ENCODE measurements at regions not wholly inside any gene's neighbourhood (a gene's known extent, or its start where the extent isn't known, plus 50 kb on each side); places are given as distances from the start of the nearest gene placed in this dataset.
"Not testable (repeated sequence)": the region's sequence is repeated elsewhere in the genome, so short reads cannot be mapped to it uniquely, and the experiment has no call there.

DNA sequence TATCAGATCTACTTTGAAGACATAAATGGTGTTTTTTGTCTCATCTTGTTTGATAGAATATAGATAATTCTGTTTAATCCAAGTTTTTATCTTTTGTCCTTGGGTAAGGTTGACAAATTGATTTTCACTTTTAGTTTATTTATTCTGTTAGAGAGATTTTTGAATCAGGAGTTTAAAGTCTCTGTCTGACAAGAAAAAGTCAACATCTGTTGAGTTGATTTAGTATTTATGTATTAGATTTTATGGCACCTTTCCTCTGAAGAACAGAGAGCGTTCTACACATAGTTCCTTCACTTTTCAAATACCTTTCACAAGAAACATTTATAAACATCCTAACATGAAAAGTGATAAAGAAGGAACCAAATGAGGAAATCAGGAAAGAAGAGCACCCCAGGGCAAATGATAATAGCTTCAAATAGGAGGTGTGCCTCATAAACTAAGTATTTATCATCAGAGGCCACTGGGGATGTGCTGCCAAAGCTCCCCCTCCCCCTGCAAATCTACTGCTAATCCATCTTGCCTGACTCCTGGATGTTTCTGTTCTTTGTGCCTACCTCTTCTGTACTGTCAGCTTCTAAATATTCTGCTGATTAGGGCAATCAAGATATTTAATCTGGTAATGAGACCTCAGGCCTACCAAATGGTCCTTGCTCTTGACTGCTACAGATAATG is 457.7 kb upstream of the CHD1 start:
- FAIRE-seq, result no peak
- DNase-seq (ENCODE audit: insufficient read length), result no peak
- TF ChIP-seq POLR2A (IDR thresholded peaks at IDR 0.05; ENCODE audit: low read depth, low read length) (no peak), TAF1 (IDR thresholded peaks at IDR 0.05; ENCODE audit: borderline replicate concordance, low read depth, low read length) (no peak), POLR2AphosphoS5 (IDR thresholded peaks at IDR 0.05; ENCODE audit: low read depth, low read length) (no peak)

DNA sequence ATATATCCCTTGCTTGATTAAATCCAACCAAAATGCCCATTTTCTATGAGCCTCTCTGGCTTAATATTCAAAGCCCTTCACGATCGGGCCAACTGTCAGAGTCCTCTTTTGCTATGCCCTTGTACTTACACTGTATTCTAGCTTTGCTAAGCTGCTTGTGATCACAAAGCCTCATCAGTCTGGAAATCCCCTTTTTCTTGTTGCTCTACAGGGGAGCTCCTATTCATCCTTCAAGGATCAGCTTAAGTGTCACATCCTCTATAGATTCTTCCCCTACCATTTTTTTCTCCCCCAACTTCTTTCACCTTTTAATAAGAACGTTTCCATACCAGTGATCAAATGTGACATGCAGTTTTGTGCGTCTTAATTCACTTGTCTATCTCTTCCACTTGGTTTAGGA is 450.4 kb upstream of the CHD1 start:
- FAIRE-seq, result no peak
- TF ChIP-seq POLR2A (IDR thresholded peaks at IDR 0.05; ENCODE audit: low read depth, low read length) (no peak), POLR2AphosphoS5 (IDR thresholded peaks at IDR 0.05; ENCODE audit: low read depth, low read length) (no peak), TAF1 (IDR thresholded peaks at IDR 0.05; ENCODE audit: borderline replicate concordance, low read depth, low read length) (no peak)
- no peak for DNase-seq (ENCODE audit: insufficient read length)

DNA sequence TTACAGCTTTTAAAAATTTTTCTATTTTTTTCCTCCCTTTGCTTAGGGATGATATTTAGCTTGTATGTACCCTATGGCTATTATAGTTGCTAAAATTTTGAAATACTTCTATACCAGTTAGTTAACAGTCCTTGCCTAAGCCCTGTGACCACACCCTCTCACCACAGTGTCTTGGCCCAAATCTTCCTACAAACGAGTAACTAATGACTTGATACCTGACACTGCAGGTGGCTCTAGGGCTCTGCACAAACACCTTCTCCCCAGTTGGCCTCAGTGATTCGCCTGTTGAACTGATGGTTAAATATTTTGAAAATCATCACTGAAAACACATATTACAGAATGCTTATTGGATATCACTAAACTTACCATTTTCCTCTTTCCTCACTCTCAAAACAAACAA is 449.6 kb upstream of the CHD1 start:
- TF ChIP-seq TAF1 (IDR thresholded peaks at IDR 0.05; ENCODE audit: borderline replicate concordance, low read depth, low read length) (no peak), POLR2A (IDR thresholded peaks at IDR 0.05; ENCODE audit: low read depth, low read length) (no peak), POLR2AphosphoS5 (IDR thresholded peaks at IDR 0.05; ENCODE audit: low read depth, low read length) (no peak)
- DNase-seq (ENCODE audit: insufficient read length) (no peak), FAIRE-seq (no peak)

DNA sequence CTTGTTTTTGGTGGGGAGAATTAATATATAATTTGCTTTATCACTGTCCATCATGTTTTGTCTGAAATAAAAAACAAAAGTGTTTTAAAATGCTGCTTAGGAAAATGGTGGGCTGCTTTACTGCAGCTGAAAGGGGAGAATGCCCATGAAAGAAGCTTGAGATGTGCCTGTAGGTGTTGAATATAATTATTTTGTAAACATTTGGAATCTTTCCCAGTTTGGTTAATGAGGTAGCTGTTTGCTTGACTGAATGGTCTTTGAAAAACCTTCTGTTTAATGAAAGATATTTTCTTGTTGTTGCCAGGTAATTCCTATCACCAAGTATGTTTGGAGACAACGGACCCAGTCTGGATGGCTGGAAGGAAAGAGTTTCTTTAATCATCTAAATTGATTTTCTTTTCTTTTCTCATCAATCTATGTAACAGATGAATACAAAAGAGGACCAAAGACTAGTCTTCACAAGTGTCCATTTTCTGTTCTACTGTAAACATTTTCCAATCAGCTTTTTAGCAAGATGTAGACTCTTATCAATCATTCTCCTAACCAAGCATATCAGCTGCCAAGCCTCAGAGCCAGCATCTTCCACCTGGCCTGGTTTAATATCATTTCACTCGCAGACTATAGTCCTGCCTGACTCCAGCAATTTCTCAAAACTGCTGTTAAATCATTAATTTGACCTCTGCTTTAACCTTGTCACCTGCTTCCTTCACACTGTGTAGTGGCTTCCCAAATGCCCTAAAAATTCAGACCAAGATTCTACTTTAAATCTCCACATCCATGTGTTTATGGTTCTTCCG is 441.2 kb upstream of the CHD1 start:
- TF ChIP-seq TAF1 (IDR thresholded peaks at IDR 0.05; ENCODE audit: borderline replicate concordance, low read depth, low read length) (no peak), POLR2AphosphoS5 (IDR thresholded peaks at IDR 0.05; ENCODE audit: low read depth, low read length) (no peak), POLR2A (IDR thresholded peaks at IDR 0.05; ENCODE audit: low read depth, low read length) (no peak)
- DNase-seq (ENCODE audit: insufficient read length) (no peak), FAIRE-seq (no peak)

DNA sequence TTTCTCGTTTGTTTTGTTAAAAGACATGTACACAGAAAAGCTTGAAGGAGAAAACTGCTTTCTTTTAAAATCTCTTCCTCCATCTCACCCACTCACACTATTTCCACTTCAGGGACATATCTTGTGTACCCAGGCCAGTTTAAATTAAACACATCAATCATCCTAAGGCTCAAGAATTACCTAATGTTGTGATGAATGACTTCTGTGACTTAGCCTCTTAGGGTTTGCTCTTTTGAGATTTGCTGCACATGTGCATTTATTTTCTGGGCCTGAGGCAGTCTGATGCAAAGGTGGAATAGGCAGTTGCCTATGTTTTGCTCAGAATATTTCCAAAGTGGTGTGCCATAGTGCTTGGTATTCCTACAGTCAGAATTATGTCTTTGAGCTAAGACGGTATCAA is 439.9 kb upstream of the CHD1 start:
- DNase-seq (ENCODE audit: insufficient read length) (no peak), FAIRE-seq (no peak)
- TF ChIP-seq POLR2AphosphoS5 (IDR thresholded peaks at IDR 0.05; ENCODE audit: low read depth, low read length) (no peak), TAF1 (IDR thresholded peaks at IDR 0.05; ENCODE audit: borderline replicate concordance, low read depth, low read length) (no peak), POLR2A (IDR thresholded peaks at IDR 0.05; ENCODE audit: low read depth, low read length) (no peak)

DNA sequence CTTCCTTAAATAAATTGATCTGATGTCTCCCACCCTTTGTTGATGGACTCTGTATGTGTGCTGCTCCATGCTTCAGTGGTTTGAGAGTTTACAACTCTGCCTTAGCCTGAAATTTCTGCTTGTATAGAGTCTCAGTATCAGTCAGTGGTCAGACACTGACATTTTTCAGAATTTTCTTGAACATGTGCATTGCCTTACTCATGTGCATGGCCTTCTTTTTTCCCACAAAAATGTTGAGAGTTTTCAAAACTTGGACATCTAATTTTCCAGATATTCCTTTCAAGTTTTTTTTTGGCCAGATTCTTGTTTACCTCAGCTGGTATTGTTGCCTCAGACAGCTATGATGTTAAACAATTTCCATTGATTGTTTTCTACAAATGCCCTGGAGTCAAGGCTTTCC is 427.1 kb upstream of the CHD1 start:
- FAIRE-seq, result no peak
- TF ChIP-seq POLR2AphosphoS5 (IDR thresholded peaks at IDR 0.05; ENCODE audit: low read depth, low read length) (no peak), POLR2A (IDR thresholded peaks at IDR 0.05; ENCODE audit: low read depth, low read length) (no peak), TAF1 (IDR thresholded peaks at IDR 0.05; ENCODE audit: borderline replicate concordance, low read depth, low read length) (no peak)
- no peak for DNase-seq (ENCODE audit: insufficient read length)

DNA sequence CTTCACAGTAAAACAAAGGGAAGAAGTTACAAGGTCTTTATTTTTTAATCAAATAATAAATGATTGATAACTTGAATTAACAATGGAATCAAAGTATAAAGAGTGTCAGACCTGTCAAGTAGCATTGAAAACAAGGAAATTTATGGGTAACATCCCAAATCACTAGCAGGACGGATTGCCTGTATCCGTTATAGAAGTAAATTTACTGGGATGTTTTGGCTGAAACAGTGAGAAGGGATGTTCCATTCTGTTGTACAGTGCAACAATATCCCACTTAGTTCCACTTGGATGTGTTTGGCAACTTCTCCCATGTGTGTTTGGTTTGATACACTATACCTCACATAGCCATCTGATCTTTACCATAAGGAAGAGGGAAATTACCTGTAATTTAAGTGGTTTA is 421.0 kb upstream of the CHD1 start:
- TF ChIP-seq POLR2A (IDR thresholded peaks at IDR 0.05; ENCODE audit: low read depth, low read length) (no peak), POLR2AphosphoS5 (IDR thresholded peaks at IDR 0.05; ENCODE audit: low read depth, low read length) (no peak), TAF1 (IDR thresholded peaks at IDR 0.05; ENCODE audit: borderline replicate concordance, low read depth, low read length) (no peak)
- FAIRE-seq, result no peak
- DNase-seq (ENCODE audit: insufficient read length), result no peak

DNA sequence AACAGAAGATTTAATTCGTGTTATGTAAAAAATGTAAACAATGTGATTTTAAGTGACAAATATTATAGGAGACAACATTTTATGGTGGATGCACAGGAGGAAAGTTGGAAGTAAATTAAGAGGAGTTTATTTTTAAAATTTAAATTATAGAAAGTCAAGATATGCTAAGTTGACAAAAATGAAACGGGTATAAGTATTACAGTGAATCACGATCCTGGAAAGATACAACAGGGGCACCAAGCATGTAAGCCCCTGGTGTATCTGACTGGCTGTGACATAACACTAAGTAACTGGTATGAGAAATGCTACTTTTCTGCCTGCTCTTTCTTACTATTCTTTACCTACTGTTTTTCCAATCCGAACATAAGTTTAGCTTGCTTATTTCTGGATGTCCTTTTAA is 419.8 kb upstream of the CHD1 start:
- DNase-seq (ENCODE audit: insufficient read length), result no peak
- no peak for FAIRE-seq
- TF ChIP-seq POLR2AphosphoS5 (IDR thresholded peaks at IDR 0.05; ENCODE audit: low read depth, low read length), result no peak
- TF ChIP-seq TAF1 (IDR thresholded peaks at IDR 0.05; ENCODE audit: borderline replicate concordance, low read depth, low read length), result no peak
- TF ChIP-seq POLR2A (IDR thresholded peaks at IDR 0.05; ENCODE audit: low read depth, low read length), result no peak

DNA sequence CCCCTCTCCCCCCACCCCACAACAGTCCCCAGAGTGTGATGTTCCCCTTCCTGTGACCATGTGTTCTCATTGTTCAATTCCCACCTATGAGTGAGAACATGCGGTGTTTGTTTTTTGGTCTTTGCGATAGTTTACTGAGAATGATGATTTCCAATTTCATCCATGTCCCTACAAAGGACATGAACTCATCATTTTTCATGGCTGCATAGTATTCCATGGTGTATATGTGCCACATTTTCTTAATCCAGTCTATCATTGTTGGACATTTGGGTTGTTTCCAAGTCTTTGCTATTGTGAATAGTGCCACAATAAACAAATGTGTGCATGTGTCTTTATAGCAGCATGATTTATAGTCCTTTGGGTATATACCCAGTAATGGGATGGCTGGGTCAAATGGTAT is 411.0 kb upstream of the CHD1 start:
- not testable (repeated sequence) for FAIRE-seq; DNase-seq (ENCODE audit: insufficient read length)

DNA sequence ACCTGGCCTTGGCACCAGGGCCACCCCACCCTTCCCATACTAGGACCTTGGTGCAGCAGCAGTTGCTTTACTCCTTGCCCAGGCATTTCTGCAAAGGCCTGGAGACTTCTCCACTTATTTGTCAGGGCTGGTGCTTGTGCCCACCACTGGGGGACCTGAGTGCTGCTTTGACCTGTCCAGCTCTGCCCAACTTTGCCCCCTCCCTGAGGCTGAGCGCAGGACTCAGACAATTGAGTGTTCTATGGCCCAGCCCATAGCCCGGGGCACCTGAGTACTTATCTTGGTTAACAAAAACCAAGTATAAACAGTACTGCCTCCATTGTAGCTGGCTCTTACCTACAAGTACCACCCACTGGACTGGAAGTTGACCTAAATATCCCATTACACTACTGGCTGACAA is 406.1 kb upstream of the CHD1 start:
- DNase-seq (ENCODE audit: insufficient read length) (no peak), FAIRE-seq (no peak)
- no peak for TF ChIP-seq TAF1 (IDR thresholded peaks at IDR 0.05; ENCODE audit: borderline replicate concordance, low read depth, low read length)
- TF ChIP-seq POLR2A (IDR thresholded peaks at IDR 0.05; ENCODE audit: low read depth, low read length), result no peak
- TF ChIP-seq POLR2AphosphoS5 (IDR thresholded peaks at IDR 0.05; ENCODE audit: low read depth, low read length), result no peak

DNA sequence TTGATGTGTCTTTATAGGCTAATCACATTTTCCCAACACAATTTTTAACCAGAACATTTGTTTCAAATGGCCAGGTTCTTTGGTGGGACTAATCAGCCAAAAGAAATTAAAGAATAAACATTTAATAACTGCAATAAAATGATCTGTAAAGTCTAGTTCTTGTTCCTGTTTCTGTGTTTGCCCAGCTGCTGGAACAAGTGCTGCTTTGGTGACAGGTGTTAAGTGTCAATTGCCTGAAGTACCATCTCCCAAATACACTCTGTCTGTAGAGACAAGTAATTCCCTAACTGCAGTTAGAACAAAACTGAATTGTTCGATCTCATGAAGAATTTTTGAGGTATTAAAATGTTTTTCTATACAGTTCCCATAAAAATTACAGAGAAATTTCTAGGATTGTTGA is 402.3 kb upstream of the CHD1 start:
- DNase-seq (ENCODE audit: insufficient read length), result no peak

DNA sequence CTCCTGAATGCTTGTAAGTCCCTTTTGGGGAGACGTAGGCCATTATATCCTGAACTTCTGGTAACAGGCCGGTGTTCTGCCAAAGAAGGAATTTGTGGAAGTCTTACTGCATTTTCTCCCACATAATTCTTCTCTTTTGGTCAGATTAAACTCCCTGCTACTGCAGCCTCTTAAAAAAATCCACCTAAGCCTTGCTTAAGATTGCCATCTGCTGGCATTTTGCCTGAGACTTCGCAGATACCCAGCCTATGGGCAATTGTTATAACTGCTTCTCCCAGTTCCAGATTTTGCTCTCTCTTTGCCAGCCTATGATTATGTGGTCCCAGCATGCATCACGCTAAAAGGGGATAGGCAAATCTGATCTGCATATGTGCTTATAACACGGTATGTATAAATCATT is 391.6 kb upstream of the CHD1 start:
- no peak for DNase-seq (ENCODE audit: insufficient read length)
- TF ChIP-seq POLR2AphosphoS5 (IDR thresholded peaks at IDR 0.05; ENCODE audit: low read depth, low read length) (no peak), POLR2A (IDR thresholded peaks at IDR 0.05; ENCODE audit: low read depth, low read length) (no peak), TAF1 (IDR thresholded peaks at IDR 0.05; ENCODE audit: borderline replicate concordance, low read depth, low read length) (no peak)
- no peak for FAIRE-seq

More for the DNA sequence above, 402.3 kb upstream of the CHD1 start:
- no peak for FAIRE-seq
- no peak for TF ChIP-seq TAF1 (IDR thresholded peaks at IDR 0.05; ENCODE audit: borderline replicate concordance, low read depth, low read length)
- TF ChIP-seq POLR2A (IDR thresholded peaks at IDR 0.05; ENCODE audit: low read depth, low read length), result no peak
- no peak for TF ChIP-seq POLR2AphosphoS5 (IDR thresholded peaks at IDR 0.05; ENCODE audit: low read depth, low read length)
